HG02571 (cell line): ENCODE measurements at regions not wholly inside any gene's neighbourhood (a gene's known extent, or its start where the extent isn't known, plus 50 kb on each side); places are given as distances from the start of the nearest gene placed in this dataset.

Experiments used
- ATAC-seq: cut with Tn5 transposase; IDR thresholded peaks from one replicate; pipeline ENCODE4 v1.9.1; 2021; ENCODE audit warnings: mild to moderate bottlenecking, moderate library complexity; ENCODE audit not compliant: unreplicated experiment

DNA sequence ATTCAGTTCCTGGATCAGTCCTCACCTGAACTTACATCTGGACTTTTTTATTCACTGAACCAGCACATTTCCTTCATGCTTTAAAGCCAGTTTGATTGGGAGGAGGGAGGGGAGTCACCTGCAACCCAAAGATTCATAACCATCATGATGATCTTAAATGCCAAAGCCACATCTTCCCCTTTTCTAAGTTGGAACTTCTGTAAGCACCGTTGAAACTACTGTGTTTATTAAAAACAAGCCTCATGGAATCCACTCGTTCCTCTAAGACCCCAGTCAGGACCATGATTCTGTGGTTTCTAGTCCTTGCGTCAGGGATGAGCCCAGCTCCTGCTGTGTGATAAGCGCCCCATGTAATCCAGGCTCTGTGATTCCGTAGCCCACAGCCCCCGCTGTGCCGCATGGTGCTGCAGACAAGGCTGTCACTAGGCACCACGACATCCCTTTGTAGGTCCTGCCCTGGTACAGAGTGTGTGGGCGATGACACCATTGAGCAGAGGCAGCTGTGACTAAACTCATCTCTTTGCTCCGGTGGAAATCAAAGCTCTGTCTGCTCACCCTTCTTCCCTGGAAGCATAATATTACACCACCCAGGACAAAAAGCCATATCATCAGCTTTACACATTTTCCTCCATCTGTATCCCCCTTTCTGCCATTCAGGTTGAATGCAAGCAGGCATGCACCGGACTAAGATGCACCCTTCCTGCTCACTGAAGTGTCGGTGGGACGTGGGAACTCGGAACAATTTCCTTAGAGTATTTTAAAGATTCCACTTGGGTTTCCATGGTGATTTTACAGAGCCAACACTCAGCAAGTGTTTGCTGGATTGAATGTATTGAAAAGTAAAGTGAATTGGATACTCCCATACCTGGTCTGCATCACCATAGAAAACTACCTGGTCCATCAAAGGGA lies 132.0 kb upstream of the FSTL4 start:
- ATAC-seq, result no peak

DNA sequence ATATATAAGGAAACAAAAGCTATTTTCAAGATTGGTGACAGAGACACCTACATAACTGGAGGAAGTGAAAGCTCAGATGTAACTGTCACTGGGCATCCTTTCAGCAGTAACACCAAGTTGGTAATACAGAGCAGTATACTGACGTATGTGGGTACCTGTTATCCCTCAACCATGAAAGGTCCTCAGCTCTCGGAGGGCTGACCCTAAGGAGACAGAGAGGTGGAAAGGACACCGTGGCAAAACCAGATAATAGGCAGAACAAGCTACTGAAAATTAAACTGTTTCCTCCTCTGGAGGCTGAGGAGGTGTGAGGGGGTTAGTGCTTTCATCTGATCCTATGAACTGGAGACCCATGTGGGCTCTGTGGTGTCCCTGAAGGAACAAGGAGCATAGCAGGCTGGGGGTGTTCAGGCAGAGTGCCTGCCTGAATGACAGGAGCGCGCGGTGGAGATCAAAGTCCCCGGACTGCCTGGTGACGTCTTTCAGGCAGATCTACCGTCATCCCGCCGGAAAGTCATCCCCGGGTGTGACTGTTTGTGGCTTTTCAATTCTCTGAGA lies 130.2 kb upstream of the FSTL4 start:
- no peak for ATAC-seq

DNA sequence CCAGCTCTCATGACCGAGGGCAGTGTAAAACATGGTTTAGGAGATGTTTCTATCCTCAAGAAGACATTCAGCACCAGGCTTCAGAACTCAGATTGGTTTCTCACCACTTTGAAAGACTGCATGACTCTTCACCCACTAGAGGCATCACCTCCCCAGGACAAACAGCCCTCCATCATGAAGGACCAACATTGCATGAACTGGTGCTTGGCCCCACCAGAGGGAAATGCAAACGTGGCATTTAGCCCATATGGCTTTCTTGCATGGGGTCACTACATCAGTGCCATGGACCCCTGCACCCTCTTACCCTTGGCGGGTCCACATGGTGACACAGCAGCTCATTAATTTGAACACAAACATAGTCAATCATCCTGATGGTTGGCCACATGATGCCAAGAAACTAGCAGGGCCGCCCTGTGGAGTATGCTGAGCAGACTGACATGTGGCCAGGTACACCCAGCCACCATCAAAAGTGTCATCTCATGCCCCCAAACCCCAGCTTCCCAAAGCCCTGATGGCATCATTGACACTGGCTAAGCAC lies 129.5 kb upstream of the FSTL4 start:
- no peak for ATAC-seq

DNA sequence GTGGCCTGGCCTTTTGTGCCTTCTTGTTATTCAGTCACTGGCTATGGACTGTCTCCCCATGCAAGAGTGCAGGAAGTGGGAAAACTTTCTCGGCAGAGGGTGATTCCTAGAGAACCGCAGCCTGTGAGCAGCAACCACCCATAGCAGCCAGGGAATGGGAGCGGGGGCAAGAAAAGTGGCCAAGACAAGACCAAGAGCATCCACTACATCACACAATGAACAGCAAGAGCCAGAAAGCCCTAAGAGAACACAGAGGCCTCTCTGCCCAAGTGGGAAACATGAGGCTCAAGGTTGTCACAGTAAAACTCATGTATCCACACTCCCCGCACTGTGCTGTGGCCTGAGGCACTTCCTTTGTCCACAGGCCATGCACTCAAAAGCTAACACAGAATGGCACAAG lies 129.1 kb upstream of the FSTL4 start:
- no peak for ATAC-seq

DNA sequence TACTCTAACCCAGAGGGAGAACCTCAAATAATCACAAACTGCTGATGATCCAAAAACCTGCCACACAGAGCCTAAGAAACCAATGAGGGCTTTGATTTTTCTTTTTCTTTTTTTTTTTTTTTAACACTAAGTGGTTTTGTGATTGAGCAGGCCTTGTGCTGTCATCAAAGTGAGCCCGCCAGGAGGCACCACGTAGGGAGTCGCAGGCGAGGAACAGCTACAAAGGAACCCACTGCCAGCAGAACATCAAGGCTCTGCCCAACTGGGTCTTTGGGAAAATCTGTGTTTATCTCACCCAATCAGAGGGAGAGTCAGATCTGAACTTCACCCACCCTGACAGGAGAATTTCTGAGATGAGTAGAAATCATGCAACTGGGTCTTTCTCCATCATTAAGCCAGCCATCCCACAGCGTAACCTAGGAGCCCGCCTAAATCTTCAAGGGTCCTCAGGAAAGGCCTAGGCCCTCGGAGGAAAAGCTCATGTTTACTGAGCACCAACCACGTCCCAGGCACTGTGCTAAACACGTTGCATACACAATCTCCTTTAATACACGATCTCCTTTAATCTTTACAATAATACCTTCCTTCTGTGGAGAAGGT lies 126.9 kb upstream of the FSTL4 start:
- ATAC-seq, result no peak

DNA sequence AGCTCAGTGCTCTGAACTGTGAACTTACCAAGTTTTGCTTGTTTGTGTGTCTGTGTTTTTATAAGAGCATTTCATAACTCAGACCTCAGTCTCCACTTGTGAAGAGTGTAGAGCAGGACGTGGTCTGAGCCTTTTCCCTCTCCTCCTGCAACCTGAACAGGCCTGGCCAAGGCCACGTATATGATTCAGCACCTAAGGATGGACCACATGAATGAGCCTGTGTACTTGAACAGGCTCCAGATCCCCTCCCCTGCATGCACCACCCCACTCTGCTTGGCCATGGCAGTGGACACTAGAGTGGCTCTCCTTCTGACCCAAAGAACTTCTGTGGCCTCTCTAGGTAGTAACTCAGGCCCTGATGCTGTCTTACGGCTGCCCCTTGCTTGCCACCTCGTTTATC lies 125.9 kb upstream of the FSTL4 start:
- no peak for ATAC-seq

DNA sequence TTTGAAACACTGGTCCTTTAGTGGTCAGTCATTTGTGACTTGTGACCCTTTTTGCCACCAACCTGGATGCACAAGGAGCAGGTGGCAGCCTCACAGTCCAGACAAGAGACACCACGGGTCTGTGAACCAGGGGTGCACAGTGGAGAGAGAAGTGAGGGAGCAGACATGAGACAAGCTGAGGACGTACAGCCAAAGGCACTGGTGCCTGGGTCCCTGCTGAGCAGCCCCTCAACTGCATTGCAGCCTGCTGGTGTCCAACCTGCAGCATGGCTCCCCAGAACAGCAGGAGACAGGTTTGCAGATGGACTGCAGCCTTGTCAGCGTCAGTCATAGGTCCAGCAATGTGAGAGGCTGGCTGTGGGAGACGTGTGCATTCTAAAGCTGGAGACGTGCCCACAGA lies 124.2 kb upstream of the FSTL4 start:
- no peak for ATAC-seq

DNA sequence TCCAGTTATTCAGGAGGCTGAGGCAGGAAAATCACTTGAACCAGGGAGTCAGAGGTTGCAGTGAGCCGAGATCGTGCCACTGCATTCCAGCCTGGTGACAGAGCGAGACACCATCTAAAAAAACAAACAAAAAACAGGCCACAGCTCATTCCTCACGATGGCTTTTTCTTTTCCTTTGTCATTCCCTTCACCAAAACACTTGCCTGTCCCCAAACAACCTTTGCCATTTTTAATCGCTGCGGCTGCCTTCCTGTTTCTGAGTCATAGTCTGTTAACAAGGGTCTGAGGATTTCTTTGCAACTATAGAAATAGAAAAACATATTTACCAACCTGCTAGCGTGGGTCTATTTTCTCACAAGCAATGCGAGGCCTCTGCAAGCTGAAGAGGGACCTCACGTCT lies 123.0 kb upstream of the FSTL4 start:
- no peak for ATAC-seq

DNA sequence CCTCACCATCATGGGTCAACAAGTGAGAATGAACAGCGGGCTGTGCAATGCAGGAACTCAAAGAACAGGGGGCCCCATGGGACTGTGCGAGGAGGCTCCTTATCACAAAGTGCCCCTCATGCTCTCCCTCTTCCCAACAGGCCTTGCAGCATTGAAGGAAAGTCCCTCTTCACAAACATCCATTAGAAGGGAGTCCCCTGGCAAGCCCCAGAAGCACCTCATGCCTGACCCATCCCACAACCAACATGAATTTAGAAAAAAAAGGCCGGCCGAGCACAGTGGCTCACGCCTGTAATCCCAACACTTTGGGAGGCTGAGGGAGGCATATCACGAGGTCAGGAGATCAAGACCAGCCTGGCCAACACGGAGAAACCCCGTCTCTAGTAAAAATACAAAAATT lies 122.6 kb upstream of the FSTL4 start:
- no peak for ATAC-seq

DNA sequence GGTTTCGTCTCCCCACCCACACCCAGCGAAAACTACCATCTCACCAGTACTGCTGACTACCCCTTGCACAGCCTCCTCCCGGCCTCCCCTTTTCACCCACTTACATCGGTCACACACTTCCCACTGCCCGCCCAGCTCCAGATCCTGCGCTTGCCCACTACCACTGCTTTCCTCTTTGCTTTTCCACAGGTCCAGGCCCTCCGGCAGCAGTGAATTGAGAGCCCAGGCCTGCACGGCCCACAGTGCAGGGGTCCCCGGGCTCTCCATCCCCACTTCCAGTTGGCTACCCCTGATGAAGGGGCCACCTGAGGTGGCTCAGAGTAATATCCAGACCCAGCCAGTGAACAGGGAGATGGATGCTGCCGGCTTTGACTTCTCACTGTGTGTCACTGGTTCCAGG lies 120.2 kb upstream of the FSTL4 start:
- no peak for ATAC-seq

DNA sequence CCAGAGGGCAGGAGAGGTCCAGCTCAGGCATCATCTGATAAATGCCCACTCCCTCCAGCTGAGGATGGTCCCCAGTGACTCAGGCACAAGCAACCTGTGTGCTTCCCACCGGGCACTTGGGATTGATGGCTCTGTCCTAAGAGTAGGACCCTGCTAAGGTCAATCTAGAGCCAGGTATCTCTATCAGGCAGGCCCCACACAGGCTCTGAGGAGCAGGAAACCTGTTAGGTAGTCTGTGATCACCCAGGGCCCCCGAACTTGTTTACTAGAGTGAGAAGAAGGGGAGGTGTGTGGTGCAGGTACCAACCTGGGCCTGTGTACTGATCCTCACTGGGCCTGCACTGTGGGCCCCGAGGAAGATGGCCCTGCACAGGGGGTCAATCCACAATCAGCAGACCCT lies 119.6 kb upstream of the FSTL4 start:
- no peak for ATAC-seq

DNA sequence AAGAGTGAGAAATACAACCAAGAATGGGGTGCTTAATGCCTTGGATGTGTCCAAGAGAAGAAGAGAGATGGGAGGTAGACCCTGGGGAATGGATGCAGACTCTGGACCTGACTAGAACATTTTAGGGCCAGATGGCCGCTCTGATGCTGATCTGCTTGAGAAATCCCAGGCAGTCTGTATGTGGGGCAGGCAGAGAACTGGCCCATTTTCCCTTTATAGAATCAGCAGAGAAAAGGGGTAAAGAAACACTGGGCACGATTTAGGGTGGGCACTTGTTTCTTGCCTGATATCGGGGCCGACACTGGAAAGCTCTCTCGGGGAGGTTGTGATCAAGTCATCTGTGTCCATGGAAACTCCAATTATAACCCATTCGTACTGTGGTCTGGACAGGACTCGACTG lies 118.5 kb upstream of the FSTL4 start:
- ATAC-seq, result no peak

DNA sequence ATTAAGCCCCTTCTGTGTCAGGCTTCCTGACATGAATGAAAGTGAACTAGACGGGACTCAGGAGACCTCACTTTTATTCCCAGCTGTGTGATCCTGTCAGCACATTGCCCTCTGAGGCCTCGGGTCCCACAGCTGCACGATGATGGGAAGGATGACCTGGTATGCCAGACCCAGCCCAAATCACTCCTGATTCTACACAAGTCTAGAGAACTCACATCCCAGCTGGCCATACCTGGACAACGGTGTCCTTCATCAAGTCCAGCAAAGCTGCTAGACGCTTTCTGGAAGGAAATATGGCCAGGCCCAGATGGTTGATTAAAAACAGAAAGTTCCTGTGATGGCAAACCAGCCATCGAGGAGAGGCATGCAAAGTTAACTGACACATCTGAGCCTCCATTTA lies 118.0 kb upstream of the FSTL4 start:
- ATAC-seq, result no peak

DNA sequence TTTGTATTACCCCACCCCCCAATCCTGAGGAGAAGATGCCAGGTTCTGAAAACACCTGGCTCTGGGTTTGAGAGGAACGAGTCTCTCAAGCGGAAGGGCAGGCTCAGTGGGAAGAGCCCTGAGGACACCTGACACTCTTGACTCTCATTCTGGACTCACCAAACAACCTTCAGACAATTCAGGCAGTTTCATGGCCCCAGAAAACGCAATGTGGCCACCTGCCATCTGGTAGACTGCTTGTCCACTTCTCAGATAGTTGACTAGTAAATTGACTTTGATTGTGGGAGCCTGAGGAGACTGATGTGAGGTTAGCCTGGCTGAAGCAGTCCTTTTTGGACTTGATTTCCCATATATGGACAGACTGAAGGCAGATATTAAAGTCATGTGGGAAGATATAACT lies 117.5 kb upstream of the FSTL4 start:
- no peak for ATAC-seq

DNA sequence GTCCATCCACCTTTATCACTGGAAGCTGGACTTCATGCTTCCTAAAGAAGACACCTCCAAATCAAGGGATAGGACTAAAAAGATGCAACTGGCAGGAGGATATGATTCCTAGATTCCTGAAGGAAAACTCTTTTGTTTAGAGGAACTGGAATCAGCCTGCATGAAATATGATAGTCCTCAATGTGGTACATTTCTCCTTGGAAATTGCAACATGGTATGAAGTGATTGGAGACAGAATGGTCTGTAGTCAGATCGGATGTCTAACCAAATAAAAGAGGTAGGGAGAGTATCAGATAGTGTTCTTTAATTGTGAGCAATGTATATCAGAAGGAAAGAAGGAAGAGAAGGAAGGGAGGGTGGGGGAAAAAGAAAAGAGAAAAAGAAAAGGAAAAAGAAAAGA lies 116.1 kb upstream of the FSTL4 start:
- no peak for ATAC-seq

DNA sequence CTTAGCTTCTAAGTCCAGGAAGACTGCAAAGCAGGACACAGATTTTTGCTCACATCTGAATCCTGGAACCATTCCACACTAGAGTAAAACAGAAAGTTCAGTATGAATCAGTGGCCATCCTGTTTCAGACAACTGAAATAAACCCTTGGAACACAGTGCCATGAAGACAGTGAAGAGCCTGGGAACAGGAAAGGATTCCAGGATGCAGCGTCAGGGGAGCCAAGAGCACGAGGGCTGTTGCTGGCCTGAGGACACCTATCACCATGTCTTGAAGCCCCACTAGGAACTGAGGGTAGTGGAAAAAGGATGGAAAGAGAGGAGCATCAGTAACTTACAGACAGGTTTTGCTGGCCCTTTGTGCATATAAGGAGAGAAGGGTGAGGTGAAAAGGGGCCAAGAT lies 115.3 kb upstream of the FSTL4 start:
- no peak for ATAC-seq

DNA sequence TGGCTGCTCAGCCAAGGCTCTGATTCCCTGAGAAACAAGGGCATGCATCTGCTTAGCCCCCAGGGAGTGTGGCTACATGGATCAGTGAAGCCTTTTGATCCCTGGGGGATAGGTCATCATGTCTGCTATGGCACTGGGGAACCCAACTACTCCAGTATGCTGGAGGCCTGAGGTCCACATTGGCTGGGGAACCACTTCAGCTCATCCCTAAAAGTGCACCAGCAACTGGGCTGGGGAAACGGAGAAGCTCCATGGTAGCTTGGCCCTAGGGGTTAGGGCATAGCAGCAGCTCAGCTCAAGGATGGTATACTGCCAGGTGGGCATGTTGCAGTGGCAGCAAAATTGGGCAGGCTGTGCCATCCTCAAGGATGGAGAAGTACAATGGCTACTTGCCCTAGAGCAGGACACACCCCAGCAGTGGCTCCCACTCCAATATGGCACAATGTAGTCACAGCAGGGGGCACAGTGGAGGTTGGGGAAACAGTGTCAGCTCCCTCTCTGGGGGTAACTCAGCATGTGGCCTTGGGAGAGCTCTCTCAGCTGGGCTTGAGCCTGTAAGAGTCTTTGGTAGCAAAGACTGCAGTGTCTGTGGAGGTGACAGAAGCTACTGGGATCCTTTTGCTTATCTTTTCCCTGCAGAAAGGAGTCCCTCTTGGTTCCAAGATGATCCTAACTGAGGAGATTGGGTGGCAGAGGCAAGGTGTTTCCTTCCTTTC lies 111.5 kb upstream of the FSTL4 start:
- ATAC-seq, result no peak

DNA sequence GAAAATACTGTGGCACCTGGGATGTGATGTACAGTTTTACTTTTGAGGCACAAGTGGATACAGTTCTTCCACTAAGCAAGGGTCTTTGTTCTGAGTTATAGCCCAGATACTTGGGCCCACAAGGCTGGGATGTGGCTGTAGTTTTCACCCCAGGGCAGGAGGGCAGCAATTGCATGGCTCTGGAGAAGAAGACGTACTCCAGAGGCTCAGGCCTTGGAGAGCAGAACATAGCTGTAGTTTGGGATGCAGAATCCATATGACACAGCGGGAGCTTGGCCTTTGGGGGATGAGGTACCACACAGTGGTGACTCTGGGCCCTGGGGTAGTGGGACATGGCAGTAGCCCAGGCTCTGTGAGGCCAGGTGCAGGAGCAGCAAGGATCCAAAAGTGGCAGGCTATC lies 110.8 kb upstream of the FSTL4 start:
- ATAC-seq, result no peak

DNA sequence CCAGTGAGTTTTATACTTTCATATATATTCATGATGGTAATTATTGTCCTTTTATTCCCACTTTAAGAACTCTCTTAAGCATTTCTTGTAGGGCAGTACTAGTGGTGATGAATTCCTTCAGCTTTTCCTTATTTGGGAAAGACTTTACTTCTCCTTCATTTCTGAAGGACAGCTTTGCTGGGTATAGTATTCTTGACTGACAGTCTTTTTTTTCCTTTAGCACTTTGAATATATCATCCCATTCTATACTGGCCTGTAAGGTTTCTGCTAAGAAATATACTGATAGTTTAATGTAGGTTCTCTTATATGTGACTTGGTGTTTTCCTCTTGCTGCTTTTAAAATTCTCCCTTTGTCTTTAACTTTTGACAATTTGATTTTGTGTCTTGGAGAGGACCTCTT lies 109.0 kb upstream of the FSTL4 start:
- no peak for ATAC-seq

DNA sequence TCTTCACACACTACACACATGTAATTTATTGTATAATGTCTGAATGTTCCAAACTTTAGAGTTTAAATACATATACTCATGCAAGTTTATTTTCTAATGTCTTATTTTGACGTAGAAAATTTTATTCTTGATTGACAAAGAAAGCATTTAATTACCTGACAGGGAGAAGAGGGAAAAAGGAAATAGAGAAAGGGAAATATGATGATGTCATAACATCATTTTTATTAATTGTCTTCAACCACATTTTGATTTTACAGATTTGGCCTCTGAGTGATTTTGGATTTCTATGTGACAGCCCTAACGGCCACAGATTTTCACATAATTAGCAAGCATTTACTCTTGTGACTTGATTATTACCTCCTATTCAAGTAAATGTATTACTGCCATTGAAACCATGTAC lies 106.1 kb upstream of the FSTL4 start:
- no peak for ATAC-seq

DNA sequence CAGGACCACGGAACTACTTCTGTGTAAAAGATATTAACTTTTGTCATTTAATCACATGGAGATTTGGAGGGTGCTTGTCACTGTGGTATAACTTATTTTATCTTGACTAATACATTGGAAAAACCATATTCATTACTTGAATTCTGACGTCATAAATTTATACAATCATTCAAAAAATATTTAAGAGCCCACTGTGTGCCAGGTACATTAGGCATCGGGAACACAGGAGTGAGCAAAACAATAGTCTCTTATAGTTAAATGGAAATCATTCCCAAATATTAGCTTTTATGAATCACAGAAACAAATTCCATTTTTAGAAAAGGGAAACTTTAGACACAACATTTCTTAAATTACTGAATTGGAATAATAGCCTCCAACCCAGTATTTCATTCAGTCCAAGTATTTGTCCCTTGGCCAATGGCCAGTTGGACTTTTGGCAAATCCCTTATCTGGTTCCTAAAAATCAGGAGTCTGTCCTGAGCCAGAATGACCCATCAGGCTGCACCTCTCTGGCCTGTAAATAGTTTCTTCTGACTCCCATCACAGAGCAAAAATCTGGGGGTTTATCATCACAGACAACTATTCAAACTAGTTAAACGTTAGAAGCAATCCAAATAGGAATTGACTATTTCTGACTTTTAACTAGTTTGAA lies 104.3 kb upstream of the FSTL4 start:
- ATAC-seq, result no peak
